ENCODE measurements at regions not wholly inside any gene's neighbourhood (a gene's known extent, or its start where the extent isn't known, plus 50 kb on each side); places are given as distances from the start of the nearest gene placed in this dataset.

DNA sequence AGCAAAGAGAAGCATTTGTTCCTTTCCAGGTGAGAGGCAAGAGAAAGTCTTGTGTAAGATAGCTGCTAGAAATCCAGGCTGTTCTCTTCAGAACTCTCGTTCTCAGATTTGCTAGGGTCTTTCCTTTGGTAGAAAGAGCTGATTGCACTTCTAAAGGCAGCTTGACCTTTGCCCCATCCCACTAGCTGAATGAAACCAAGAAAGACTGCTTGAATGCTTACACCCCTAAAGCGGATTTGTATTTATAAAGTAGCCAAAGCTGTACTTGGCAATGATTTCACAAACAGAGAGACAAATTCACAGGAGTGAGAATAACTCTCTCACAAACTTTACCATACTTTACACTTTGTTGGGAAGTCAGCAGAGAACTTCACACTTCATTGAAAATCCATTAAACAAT, 424.1 kb downstream of the TTLL7 start:
- H3K4me3 ChIP-seq (ENCODE audit: low read depth, low read length) = no peak overlapping the region
- no peak for DNase-seq (ENCODE audit: low read depth)
- TF ChIP-seq CTCF (conservative IDR thresholded peaks at IDR 0.05; ENCODE audit: low read depth, low read length) = no peak

- DNase-seq (ENCODE audit: low read depth) = no peak
- H3K4me3 ChIP-seq (ENCODE audit: low read depth, low read length) = no peak overlapping the region
- TF ChIP-seq CTCF (conservative IDR thresholded peaks at IDR 0.05; ENCODE audit: low read depth, low read length) = no peak
Measured at GRCh38 chr1:83573776-83574175, 425.2 kb downstream of the TTLL7 start.

DNA sequence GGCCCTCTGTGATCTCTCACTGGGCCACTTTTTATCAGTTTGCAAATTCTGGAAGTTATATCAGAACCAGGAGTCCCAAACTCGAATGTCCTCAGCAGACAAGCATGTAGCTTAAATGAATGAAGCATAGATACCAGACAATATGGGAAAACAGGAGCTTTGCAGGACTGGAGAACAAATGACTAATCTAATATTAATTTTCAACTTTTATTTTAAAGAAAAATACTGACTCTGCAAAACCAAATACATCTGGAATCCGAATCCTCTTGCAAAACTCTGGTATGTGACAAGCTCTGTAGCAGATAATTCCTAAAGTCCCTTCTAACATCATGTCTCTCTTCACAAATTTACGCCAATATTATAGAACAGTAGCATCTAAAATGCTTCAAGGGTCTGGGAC, 427.4 kb downstream of the TTLL7 start:
- no peak for TF ChIP-seq CTCF (conservative IDR thresholded peaks at IDR 0.05; ENCODE audit: low read depth, low read length)
- DNase-seq (ENCODE audit: low read depth) = no peak

DNA sequence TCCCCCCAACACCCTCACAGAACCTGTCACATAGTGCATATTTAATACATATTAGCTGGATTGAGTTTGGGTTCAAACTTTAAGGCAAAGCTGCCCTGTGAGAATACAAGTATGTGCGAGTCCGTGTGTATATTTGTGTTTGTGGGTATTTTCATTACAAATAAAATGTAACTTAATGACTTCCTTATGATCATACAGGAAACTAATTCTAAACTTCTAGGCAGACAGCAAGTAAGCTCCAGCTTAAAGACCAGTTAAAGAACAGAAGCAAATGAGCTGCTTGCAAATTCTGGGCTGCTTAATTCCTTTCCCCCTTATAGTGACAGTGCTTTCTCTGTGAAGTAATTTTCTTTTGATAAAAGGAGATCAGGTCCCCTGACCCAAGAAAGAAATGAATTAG, 437.6 kb downstream of the TTLL7 start:
- no peak overlapping the region for H3K4me3 ChIP-seq (ENCODE audit: low read depth, low read length)
- TF ChIP-seq CTCF (conservative IDR thresholded peaks at IDR 0.05; ENCODE audit: low read depth, low read length) = no peak
- no peak for DNase-seq (ENCODE audit: low read depth)

More for the DNA sequence above, 427.4 kb downstream of the TTLL7 start:
- no peak overlapping the region for H3K4me3 ChIP-seq (ENCODE audit: low read depth, low read length)

DNA sequence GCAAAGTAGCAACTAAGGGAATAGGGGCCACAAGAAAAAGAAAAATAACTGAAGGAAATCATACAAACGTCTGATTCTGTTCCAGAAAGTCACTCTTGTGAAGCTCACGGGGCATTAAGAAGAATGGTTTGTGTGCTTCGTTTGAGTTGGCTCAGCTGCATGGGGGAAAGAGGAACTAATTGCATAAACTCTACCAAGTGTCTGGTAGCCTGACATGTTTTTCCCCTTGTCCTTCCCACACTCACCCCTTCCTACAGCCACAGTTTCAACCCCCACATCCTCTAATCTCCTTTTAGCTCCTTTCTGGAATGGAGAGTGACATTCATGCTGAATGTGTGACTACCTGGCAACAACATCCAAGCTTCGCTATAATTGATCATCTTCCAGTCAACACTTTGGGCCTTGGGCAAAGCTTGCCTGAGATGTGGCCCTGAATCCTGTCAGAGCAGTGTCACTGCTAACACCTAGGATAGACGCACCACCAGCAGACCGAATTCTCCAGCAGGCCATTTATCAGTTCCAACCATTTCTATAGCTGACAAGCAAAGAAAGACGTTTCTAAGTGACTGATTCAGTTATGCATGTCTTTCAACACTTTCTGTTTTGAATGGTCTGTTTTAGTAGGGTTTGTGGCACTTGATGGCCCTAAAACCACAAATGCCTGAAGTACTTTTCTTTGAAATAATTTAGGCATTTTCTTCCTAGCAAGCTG, 439.6 kb downstream of the TTLL7 start:
- H3K4me3 ChIP-seq (ENCODE audit: low read depth, low read length) = no peak overlapping the region
- DNase-seq (ENCODE audit: low read depth) = no peak
- TF ChIP-seq CTCF (conservative IDR thresholded peaks at IDR 0.05; ENCODE audit: low read depth, low read length) = no peak

GRCh38 chr1:83555871-83556270, 443.1 kb downstream of the TTLL7 start:
- H3K4me3 ChIP-seq (ENCODE audit: low read depth, low read length) = no peak overlapping the region
- peak; percentile 2 for DNase-seq (ENCODE audit: low read depth)
- TF ChIP-seq CTCF (conservative IDR thresholded peaks at IDR 0.05; ENCODE audit: low read depth, low read length) = no peak

DNA sequence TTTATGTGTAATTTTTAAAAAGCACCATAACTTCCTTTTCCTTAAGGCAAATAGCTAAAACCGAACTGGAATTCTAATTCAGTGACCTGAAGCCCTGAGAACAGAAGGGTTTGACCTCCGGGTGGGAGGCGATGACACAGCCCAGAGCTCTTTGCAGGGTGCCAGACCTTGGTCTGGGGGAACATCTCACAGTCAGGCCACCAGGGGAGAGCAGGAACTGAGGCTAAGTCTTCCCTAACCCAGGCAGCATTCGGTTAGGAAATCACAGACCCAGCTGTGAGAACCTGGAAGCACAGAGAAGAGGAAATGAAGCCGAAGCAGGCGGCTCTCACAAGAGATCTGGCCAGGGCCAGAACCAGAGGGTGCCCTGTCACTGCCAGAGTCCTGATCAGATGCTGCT, 444.8 kb downstream of the TTLL7 start:
- TF ChIP-seq CTCF (conservative IDR thresholded peaks at IDR 0.05; ENCODE audit: low read depth, low read length) = no peak
- no peak overlapping the region for H3K4me3 ChIP-seq (ENCODE audit: low read depth, low read length)
- peak; percentile 1 for DNase-seq (ENCODE audit: low read depth)
